Suprapubic skin (tissue), 4 donors: ENCODE measurements at regions not wholly inside any gene's neighbourhood (a gene's known extent, or its start where the extent isn't known, plus 50 kb on each side); places are given as distances from the start of the nearest gene placed in this dataset.
"Not testable (repeated sequence)": the region's sequence is repeated elsewhere in the genome, so short reads cannot be mapped to it uniquely, and the experiment has no call there.

Experiments used
- DNase-seq, 2 donors: peaks; one replicate each; pipeline ENCODE4 v3.0.0-alpha.2; 2019; ENCODE audit warnings: low spot score in 2 of 2
- H3K27ac ChIP-seq: fragments of 200-600 bp; sonication (generic); one replicate; pipeline ENCODE4 v1.5.1; 2019
- H3K27me3 ChIP-seq: fragments of 200-600 bp; sonication (generic); one replicate; pipeline ENCODE4 v1.5.1; 2019
- H3K36me3 ChIP-seq: fragments of 200-600 bp; sonication (generic); one replicate; pipeline ENCODE4 v1.5.1; 2019
- H3K4me1 ChIP-seq: fragments of 200-600 bp; sonication (generic); one replicate; pipeline ENCODE4 v1.5.1; 2019
- H3K4me3 ChIP-seq: fragments of 200-600 bp; sonication (generic); one replicate; pipeline ENCODE4 v1.5.1; 2019; ENCODE audit warnings: mild to moderate bottlenecking
- H3K9me3 ChIP-seq: fragments of 200-600 bp; sonication (generic); one replicate; pipeline ENCODE4 v1.5.1; 2019
- EP300 ChIP-seq: sonication (generic); formaldehyde crosslinking; IDR thresholded peaks from one replicate; pipeline ENCODE4 v1.6.1; 2017; ENCODE audit warnings: antibody characterized with exemption
- POLR2A ChIP-seq, 2 donors: fragments of 450-650 bp; IDR thresholded peaks; one replicate each; pipeline ENCODE4 v1.6.1; 2017; ENCODE audit warnings: antibody characterized with exemption in 2 of 2, mild to moderate bottlenecking in 2 of 2, moderate library complexity in 2 of 2
- POLR2AphosphoS5 ChIP-seq, 3 donors: sonication (generic); formaldehyde crosslinking; IDR thresholded peaks; one replicate each; pipeline ENCODE4 v1.6.1; 2017; ENCODE audit warnings: antibody characterized with exemption in 3 of 3
- WGBS: methylation state at CpG from one replicate; pipeline ENCODE4 v1.1.5; 2018; 5-methylcytosine and 5-hydroxymethylcytosine counted together
- TF ChIP-seq, protein P1 (sequence below), 2 donors: fragments of 200-600 bp in 1 of 2; fragments of 450-650 bp in 1 of 2; sonication (generic) in 1 of 2; IDR thresholded peaks; one replicate each; pipeline ENCODE4 v1.5.1; 2016 to 2019; ENCODE audit warnings: antibody characterized with exemption in 2 of 2, mild to moderate bottlenecking in 1 of 2, moderate library complexity in 1 of 2

DNA sequence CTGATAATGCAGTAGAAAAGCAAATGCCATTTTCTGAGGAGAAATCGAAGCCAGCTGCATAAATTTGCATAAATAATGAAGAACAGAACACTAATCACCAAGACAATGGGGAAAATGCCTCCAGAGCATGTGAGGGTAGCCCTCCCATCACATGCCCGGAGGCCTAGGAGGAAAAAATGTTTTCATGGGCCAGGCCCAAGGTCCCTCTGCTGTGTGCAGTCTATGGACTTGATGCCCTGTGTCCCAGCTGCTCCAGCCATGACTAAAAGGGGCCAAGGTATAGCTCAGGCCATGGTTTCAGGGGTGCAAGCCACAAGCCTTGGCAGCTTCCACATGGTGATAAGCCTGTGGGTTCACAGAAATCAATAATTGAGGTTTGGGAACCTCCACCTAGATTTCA, 164.1 kb downstream of the HAO1 start:
- 77% methylated on average over 2 of the region's 2 CpGs for WGBS

DNA sequence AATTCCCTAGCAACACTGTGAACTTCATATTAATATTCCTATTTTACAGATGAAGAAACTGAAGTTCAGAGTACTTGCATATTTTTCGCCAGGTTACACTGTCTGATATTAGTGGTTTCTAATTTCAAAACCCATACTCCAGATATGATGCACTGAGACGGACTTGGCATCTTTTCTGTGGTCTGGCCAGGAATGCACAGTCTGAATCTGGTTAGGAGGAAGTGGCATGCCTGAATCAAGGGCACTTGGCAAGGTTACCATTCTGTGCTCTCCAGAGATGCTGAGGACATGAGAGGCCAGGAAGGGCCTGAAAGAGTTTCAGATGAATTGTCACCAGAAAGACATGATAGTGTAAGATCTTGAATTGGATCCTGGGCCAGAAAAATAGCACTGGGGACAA, 150.1 kb downstream of the HAO1 start:
- Histone ChIP-seq H3K27ac (no peak overlapping the region), H3K9me3 (no peaks in the 10 kb centered on the region), H3K4me1 (no peaks in the 10 kb centered on the region), H3K4me3 (no peak overlapping the region), H3K36me3 (no peaks in the 10 kb centered on the region), H3K27me3 (no peaks in the 10 kb centered on the region)
- no peak for DNase-seq
- TF ChIP-seq POLR2A (IDR thresholded peaks at IDR 0.05), result no peak
- TF ChIP-seq POLR2AphosphoS5 (IDR thresholded peaks at IDR 0.05), result no peak
- no peak for TF ChIP-seq EP300
- TF ChIP-seq, protein P1, sequence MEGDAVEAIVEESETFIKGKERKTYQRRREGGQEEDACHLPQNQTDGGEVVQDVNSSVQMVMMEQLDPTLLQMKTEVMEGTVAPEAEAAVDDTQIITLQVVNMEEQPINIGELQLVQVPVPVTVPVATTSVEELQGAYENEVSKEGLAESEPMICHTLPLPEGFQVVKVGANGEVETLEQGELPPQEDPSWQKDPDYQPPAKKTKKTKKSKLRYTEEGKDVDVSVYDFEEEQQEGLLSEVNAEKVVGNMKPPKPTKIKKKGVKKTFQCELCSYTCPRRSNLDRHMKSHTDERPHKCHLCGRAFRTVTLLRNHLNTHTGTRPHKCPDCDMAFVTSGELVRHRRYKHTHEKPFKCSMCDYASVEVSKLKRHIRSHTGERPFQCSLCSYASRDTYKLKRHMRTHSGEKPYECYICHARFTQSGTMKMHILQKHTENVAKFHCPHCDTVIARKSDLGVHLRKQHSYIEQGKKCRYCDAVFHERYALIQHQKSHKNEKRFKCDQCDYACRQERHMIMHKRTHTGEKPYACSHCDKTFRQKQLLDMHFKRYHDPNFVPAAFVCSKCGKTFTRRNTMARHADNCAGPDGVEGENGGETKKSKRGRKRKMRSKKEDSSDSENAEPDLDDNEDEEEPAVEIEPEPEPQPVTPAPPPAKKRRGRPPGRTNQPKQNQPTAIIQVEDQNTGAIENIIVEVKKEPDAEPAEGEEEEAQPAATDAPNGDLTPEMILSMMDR (IDR thresholded peaks at IDR 0.05), result no peak
- 76% methylated on average over 2 of the region's 2 CpGs for WGBS

More for the DNA sequence above, 164.1 kb downstream of the HAO1 start:
- H3K27ac ChIP-seq, result no peak overlapping the region
- no peak overlapping the region for H3K4me3 ChIP-seq
- no peaks in the 10 kb centered on the region for H3K36me3 ChIP-seq
- TF ChIP-seq EP300 (no peak), POLR2A (IDR thresholded peaks at IDR 0.05) (no peak), POLR2AphosphoS5 (IDR thresholded peaks at IDR 0.05) (no peak)
- TF ChIP-seq, protein P1 (IDR thresholded peaks at IDR 0.05), result no peak
- H3K27me3 ChIP-seq, result no peaks in the 10 kb centered on the region
- DNase-seq, result no peak
- no peaks in the 10 kb centered on the region for H3K4me1 ChIP-seq
- peaks cover 7% of the 10 kb centered on the region for H3K9me3 ChIP-seq

DNA sequence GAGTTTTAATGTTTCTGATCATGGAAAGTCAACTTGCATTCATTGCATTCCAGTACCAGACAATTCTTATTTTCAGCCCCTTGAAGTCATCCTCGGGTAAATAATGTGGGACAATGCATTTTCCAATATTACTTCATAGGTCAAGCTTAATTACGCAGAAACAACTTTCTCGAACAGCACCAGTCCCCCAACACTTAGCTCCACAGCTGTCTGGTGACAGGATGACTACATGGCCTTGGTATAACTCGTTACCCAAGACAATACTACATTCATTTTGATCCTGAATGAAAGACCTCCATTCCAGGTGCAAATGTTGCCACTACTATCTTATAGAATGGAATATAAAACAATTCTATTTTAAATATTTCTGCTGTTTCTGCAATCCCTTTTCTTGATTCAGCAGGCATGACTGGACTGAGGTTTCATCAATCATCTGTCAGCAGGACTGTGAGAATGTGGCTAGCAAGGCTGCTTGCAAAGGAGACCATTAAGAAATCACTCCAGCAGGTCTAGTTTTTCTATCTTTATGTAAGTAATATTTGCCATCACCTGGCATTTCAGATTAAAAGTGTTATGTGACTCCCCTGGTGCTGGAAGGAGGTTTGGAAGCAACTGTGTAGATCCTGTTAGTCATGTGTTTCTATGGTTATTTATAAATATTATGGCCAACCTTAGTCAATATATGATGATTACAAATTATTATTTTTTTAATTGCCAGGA, 147.9 kb downstream of the HAO1 start:
- Histone ChIP-seq H3K27me3 (no peaks in the 10 kb centered on the region), H3K27ac (no peak overlapping the region), H3K36me3 (no peaks in the 10 kb centered on the region), H3K4me3 (no peak overlapping the region), H3K9me3 (no peaks in the 10 kb centered on the region), H3K4me1 (no peaks in the 10 kb centered on the region)
- 61% methylated on average over 4 of the region's 4 CpGs for WGBS
- TF ChIP-seq EP300 (no peak), POLR2A (IDR thresholded peaks at IDR 0.05) (no peak), POLR2AphosphoS5 (IDR thresholded peaks at IDR 0.05) (no peak)
- TF ChIP-seq, protein P1 (IDR thresholded peaks at IDR 0.05), result no peak
- no peak for DNase-seq

DNA sequence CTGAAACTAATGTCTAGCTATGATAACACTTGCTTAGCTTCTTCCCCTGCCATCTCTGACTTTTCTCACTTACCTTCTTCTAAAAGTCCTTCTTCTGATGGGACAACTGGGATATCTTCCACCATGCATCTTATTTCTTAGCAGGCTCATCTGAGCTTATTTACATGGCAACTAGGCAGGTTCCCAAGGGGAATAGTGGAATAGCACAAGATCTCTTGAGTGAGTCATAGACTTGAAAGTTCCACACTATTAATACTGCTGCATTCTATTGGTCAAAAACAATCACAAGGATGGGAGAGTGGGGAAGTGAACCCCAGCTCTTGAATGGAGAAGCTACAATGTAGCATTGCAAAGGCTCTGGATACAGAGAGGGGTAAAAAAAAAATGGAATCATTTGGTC, 142.1 kb downstream of the HAO1 start:
- no peak overlapping the region for H3K27ac ChIP-seq
- no peaks in the 10 kb centered on the region for H3K27me3 ChIP-seq
- TF ChIP-seq, protein P1 (IDR thresholded peaks at IDR 0.05), result no peak
- no peak for TF ChIP-seq EP300
- no peak for TF ChIP-seq POLR2A (IDR thresholded peaks at IDR 0.05)
- TF ChIP-seq POLR2AphosphoS5 (IDR thresholded peaks at IDR 0.05), result no peak
- DNase-seq, result no peak
- H3K9me3 ChIP-seq, result no peaks in the 10 kb centered on the region
- no peaks in the 10 kb centered on the region for H3K4me1 ChIP-seq
- H3K4me3 ChIP-seq, result no peak overlapping the region
- H3K36me3 ChIP-seq, result no peaks in the 10 kb centered on the region

DNA sequence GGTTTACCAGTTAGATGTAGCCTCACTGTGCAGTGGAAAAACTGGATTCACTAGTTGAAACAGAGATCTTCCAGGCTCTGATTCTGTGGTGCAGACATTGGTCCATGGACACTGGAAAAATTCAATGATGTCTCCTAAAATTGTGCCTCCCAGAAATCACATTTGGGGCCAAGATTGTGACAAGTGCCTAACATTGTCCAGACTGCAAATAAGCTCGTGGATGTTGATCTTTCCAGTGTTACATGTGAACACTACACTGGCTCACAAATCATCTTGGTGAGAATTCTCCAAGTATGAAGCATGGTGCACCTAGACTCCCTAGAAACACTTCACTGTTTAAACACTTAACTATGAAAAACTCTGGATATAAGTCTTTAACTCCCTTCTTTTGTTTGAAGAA, 140.4 kb downstream of the HAO1 start:
- WGBS, result 18% methylated on average over 1 of the region's 1 CpG
- no peak overlapping the region for H3K27ac ChIP-seq
- TF ChIP-seq EP300 (no peak), POLR2A (IDR thresholded peaks at IDR 0.05) (no peak)
- TF ChIP-seq, protein P1 (IDR thresholded peaks at IDR 0.05), result no peak
- H3K4me3 ChIP-seq, result no peak overlapping the region
- no peaks in the 10 kb centered on the region for H3K36me3 ChIP-seq
- H3K9me3 ChIP-seq, result no peaks in the 10 kb centered on the region
- H3K27me3 ChIP-seq, result no peaks in the 10 kb centered on the region
- H3K4me1 ChIP-seq, result no peaks in the 10 kb centered on the region
- no peak for DNase-seq

DNA sequence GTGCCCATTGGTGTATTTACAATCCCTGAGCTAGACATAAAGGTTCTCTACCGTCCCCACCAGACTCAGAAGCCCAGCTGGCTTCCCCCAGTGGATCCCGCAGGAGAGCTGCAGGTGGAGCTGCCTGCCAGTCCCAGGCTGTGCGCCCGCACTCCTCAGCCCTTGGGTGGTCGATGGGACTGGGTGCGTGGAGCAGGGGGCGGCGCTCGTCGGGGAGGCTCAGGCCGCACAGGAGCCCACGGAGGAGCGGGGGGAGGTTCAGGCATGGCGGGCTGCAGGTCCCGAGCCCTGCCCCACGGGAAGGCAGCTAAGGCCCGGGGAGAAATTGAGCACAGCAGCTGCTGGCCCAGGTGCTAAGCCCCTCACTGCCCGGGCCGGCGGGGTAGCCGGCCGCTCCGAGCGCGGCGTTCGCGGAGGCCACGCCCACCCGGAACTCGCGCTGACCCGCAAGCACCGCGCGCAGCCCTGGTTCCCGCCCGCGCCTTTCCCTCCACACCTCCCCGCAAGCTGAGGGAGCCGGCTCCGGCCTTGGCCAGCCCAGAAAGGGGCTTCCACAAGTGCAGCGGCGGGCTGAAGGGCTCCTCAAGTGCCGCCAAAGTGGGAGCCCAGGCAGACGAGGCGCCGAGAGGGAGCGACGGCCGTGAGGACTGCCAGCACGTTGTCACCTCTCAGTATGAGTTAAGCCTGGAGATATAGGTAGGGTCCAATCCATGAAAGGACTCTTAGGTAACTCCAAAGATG, 136.7 kb downstream of the HAO1 start:
- not testable (repeated sequence) for H3K36me3 ChIP-seq, H3K9me3 ChIP-seq, H3K27me3 ChIP-seq, H3K27ac ChIP-seq, H3K4me1 ChIP-seq, DNase-seq
- H3K4me3 ChIP-seq, result peak overlapping the region; percentile 16
- WGBS, result 76% methylated on average over 22 of the region's 52 CpGs
